ENCODE measurements at regions not wholly inside any gene's neighbourhood (a gene's known extent, or its start where the extent isn't known, plus 50 kb on each side); places are given as distances from the start of the nearest gene placed in this dataset.

- TF ChIP-seq POLR2A (IDR thresholded peaks at IDR 0.05), result no peak
- TF ChIP-seq CTCF (IDR thresholded peaks at IDR 0.05), result no peak
Measured at GRCh38 chr5:111967463-111967862, 210.5 kb upstream of the NREP start.
